Neural progenitor cell (in vitro differentiated cells): ENCODE measurements at regions not wholly inside any gene's neighbourhood (a gene's known extent, or its start where the extent isn't known, plus 50 kb on each side); places are given as distances from the start of the nearest gene placed in this dataset.

ENCODE experiments used
- CTCF ChIP-seq: fragments of 200-600 bp; sonication (generic); IDR thresholded peaks from 2 replicates; pipeline ENCODE4 v1.5.1; 2017; ENCODE audit warnings: antibody characterized with exemption, mild to moderate bottlenecking
- EZH2 ChIP-seq: fragments of 200-600 bp; sonication (generic); IDR thresholded peaks from 2 replicates; pipeline ENCODE4 v1.6.1; 2017; ENCODE audit warnings: antibody characterized with exemption, mild to moderate bottlenecking, moderate library complexity
- EZH2phosphoT487 ChIP-seq: fragments of 200-600 bp; sonication (generic); IDR thresholded peaks from 2 replicates; pipeline ENCODE4 v1.6.1; 2017; ENCODE audit warnings: antibody characterized with exemption

- no peak for TF ChIP-seq CTCF
- no peak for TF ChIP-seq EZH2
- no peak for TF ChIP-seq EZH2phosphoT487
These were observed 208.1 kb upstream of the ADGRL3 start for GRCh38 chr4:60992037-60992436.
